GM21723 (cell line): ENCODE measurements at regions not wholly inside any gene's neighbourhood (a gene's known extent, or its start where the extent isn't known, plus 50 kb on each side); places are given as distances from the start of the nearest gene placed in this dataset.
"Not testable (repeated sequence)": the region's sequence is repeated elsewhere in the genome, so short reads cannot be mapped to it uniquely, and the experiment has no call there.

Experiments
- ATAC-seq: cut with Tn5 transposase; IDR thresholded peaks from one replicate; pipeline ENCODE4 v1.9.1; 2021; ENCODE audit warnings: mild to moderate bottlenecking, moderate library complexity; ENCODE audit not compliant: unreplicated experiment

DNA sequence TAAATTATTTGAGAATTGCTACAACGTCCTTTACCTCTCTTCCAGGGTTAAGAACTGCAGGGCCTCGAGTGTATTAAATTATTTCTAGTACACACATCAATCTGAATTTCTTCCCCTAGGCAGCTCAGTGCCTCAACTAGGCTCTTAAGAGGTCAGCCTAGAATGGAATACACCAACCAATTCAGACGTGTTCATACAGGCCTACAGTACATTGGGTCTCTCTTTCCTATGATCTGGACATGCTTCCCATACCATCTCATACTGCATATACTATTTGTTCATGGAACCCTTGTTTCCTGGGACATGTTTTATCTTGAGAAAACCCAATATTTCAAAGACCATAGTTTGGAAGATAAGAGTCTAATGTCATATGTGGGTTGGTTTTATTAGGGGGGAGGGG is 434.1 kb upstream of the WWC1 start:
- no peak for ATAC-seq

DNA sequence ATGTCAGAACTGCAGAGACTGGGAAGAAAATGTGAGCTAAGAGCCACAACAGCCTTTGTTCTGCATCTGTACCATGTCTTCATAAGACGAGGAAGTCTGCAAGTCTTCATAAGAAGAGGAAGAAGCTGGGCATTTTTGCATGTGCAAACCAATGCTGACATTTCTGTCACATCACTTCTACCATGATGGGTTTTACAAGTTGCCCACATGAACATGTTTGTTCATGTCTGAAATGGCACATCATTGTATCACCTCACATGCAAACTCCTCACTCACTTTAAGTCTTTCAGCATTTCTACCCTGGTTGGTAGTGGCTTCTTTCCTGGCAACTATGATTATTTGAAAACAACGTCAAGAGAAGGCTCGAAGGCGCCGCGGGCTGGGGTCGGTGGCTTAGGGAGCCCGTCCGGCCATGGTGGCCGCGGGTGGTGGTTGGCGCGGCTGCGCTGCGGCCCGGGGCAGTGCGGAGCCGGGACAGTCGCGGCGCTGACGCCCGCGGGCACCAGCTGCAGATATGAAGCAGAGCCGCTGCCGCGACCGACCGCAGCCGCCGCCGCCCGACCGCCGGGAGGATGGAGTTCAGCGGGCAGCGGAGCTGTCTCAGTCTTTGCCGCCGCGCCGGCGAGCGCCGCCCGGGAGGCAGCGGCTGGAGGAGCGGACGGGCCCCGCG is 433.1 kb upstream of the WWC1 start:
- ATAC-seq: not testable (repeated sequence)

DNA sequence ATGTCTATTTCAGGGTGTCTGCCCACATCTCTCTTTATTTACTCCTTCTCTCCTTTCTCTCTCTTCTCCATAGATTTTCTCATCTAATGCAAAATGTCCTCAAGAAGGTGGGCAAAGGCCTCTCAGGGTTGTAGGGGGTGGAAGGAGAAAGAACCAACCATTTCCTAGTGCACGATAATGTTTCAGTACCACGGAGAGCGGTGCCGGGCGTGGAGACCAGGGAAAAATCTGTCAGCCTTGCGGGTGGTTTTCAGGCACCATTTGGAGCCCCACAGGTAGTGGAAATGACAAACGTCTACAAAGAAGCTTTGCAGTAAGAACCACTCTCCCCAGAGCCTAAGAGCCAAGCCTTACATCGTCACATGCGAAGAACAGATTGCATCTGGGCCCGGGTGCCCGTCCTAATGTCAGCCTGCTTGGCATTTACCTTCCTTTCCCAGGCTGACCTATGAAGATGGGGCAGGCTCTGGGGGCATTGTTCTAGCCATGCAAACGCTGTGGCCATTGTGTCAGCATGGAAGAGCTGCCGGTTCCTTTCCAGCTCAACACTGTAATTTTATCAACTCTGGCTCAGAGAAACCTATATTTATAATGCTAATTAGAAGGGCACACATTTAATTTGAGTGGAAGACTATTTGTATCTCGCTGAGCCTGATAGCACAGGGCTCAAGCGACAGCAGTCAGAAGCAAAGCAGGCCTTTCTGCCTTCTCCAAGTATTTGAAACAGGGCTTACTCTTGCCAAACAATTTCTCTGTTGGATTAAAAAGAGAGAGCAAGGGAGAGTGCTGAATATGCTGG is 430.1 kb upstream of the WWC1 start:
- ATAC-seq: no peak

DNA sequence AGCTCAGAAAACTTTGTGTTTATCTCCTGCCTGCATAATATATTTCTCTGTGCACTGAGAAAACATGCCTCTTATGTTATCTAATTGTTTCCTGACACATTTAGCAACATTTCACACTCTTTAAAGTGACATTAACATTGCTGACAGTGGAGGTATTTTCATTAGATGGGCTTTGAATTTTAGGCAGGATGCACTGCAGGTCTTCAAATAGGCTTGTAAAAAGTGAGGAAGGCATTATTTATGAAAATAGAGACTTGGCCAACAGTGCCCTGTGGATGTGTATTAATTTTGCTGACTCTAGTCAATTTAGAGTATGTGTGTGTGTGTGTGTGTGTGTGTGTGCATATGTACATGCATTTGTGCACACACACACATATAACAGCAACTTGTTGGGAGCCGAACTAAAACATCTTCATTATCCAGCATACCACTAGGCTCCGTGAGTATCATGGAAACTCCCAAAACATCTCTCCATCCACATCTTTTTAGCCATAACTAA is 429.5 kb upstream of the WWC1 start:
- no peak for ATAC-seq

DNA sequence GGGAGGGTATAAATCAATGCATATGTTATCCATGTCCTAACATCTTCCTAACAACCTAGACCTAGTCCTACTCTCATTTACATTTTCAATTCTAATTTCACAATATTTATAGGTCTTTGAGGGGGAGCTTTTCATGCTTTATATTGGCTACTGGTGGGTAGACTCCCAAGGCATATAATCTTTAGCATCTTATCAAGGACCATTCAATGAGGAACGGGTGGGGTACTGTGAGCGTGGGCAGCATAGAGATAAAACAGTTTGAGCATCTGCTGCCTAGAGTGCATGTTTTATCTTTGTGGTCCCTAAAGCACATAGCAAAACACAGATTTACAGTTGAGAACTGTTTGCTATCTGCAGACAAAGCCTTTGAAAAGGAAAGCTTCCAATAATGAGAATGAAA is 427.6 kb upstream of the WWC1 start:
- ATAC-seq: no peak

DNA sequence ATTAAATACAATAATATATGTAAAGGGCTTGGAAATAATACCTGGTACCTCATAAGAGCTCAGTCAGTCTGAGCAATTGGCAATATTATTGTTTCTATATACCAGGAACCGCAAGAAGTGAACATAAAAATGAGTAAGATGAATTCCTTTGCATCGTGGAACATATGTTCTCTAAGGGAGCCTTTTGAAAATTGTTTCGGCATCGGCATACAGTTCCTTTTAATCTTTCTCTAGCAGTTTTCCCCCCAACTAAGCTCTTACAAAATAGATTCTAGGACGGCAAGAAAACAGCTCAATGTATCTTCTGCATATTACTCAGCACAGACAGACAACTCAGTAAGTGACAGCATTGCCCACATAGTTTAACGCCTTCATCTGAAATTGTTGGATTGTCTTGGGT is 426.6 kb upstream of the WWC1 start:
- ATAC-seq: no peak

DNA sequence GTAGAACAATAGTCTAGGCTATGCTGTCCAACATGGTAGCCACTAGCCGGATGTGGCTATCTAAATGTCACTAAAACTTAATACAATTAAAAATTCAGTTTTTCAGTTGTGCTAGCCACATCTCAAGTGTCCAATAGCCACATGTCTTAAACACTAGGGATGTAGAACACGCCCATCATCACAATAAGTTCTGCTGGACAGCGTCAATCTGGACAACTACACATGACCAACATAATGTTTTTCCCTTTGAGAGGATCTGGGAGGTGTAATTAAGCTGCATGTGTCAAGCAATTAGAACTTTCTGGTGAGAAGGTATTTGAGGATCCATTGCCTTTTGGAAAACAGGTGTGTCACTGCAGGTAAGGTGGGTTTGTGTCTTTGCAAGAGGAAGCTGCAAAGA is 424.6 kb upstream of the WWC1 start:
- ATAC-seq: no peak

DNA sequence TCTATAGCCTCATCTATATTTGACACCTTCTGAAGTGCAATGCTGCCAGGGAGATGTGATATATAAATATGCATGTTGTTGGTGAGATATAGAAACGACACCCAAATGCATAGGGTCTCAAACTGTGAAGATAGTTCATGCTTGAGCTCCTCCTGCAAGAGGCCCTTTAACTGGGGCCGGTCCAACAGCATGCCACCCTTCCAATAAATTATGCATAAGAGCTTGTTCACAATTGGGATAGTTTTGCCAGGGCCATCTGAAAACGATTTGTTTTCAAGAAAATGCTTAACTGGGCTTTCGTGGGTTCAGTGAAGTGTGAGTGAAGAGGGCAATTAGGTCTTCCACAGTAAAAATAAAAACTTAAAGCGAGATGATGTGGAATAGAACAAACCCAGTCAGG is 424.2 kb upstream of the WWC1 start:
- no peak for ATAC-seq

DNA sequence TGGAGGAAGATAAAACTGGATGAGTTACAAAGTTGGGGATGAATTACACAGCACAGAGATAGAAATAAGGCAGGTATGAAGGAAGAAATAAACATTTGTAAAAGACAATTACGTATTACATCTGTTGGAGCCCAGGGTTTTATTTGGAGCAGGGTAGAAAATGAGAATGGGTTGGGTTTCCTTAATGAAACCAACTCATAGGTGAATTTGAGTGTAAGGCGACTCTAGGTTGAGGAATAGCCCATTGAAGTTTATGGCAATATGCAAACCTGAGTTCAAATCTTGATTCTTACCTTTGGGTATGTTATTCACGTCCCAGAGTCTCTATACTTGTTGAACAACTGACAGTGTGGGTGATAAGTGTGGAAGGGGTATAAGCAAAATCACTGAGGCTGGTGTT is 422.3 kb upstream of the WWC1 start:
- no peak for ATAC-seq

DNA sequence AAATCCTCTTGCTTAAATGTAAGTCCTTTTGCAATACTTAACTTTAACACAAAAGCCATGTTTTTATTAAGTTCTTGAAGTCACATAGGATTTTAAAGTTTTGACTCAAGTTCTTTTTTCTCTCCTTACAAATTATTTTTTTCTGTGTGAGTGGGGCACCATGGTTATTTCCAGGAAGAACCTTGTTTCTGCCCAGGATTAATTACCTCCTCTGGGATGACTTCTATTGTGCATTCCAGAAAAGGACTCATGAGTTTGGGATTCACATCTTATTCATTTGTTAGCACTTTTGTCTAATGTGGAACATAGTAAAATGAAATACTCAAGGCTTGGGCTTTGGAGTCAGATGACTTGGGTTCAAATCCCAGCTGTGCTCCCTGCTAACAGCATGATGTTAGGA is 421.4 kb upstream of the WWC1 start:
- ATAC-seq: no peak

DNA sequence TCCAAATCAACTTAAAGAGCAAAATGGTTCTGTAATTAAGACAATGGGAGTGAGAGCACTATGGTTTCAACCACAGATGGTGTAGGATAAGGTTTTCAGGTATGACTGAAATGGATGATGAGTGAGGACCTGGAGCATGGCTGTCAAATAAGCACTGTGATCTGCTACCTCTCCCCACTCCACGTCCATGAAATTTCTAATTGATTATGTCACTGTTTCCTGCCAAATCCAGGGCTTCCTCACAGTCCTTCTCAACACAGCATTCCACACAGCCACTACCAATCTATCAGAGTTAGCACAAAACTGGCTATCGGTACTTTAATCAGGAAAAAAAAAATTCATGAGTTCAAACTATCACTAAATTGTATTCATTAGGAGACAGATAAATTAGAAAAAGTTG is 420.4 kb upstream of the WWC1 start:
- ATAC-seq: no peak

DNA sequence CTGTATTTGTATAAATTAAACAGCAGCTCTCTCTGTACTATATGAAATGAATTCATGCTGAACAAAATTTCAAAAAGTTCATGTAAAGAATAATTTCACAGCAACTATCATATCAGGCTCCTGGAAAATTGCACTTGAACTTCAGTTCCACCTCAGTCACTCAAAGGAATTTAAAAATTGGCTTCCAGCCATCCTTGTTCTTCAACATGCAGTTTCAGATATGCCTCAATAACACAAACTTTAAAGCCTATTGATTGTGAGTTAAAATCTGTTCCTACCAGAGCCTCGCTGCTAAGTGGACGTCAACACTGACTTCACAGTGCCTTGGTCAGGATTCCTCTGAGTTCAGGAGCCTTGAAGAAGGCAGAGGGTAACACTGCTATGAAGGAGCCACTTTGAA is 418.7 kb upstream of the WWC1 start:
- ATAC-seq: no peak

DNA sequence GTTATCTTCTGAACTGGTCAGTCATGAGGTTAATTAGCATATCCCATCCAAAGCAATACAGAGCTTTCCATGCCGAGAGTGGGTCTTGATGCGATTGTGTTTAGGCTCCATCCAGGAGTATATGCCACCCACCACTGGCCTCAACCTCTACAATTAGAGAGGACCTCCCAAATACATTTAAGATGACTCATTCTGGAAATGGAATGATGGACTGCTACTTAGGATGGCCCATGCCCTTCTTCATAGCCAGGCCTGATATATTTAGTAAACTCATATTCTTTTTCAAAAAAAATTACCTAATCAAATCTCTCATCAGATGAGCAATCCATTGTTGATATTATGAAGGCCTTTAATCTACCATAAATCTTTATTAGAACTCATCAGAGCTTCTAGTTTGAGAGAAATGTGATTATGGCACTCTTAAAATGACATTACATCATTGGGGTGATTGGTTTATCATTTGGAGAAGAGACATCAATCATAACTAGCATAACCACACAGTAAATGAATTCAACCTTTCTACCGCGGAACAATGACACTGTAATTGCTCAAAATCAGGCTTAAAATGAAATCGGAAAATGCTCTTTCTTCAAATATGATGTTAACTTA is 414.2 kb upstream of the WWC1 start:
- no peak for ATAC-seq

DNA sequence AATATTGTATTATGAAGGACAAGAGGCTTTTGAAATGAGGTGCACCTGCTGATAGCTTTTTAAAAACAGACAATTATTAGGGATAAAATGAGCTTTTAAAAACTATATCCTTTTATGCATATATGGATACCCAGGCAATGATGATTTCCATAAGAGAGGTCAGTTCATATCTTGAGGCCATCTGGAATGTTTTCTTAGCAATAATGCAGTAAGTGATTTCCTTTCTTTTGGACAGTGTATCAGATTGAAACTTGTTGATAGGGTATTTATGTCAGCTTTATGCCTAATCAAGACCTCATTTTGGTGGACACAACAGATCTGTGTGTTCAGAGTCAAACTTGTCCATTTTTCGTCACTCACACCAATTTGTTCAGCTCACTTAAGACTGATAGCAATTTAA is 413.5 kb upstream of the WWC1 start:
- ATAC-seq: no peak

DNA sequence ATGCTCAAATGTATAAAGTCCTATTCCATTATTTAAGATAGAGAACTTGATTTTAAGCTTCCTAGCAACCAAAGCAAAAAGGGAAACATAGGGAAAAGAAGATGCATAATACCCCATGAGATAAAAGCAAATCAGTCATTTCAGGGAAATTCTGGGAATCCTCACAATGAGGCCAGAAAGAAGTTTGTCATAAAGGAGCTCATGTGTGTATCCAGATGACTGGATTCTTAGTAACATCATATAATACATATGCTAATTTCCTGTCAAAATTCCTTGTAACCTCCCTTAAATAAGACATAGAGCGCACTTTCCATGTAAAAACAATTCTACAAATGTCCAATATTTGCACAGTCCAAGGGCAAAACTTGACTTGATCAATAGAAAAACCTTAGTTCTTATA is 411.0 kb upstream of the WWC1 start:
- ATAC-seq: no peak

DNA sequence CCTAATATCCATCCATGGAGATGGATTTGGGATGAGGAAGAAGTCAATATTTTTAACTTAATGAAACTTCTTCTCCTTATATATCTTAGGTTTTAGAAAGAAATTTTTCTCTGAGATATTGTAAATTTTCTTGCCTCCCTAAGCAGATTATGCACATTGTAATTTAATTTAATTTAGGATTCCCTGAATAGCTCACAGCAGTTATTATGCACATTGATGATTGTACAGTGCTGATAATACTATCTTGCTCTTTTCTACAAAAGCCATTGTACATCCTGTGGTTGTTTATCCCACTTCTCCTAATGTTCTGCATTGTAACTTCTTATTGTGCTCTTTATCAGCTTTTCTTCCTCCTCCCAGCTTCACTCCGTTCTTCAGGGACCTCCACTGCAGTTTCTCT is 410.4 kb upstream of the WWC1 start:
- ATAC-seq: no peak

DNA sequence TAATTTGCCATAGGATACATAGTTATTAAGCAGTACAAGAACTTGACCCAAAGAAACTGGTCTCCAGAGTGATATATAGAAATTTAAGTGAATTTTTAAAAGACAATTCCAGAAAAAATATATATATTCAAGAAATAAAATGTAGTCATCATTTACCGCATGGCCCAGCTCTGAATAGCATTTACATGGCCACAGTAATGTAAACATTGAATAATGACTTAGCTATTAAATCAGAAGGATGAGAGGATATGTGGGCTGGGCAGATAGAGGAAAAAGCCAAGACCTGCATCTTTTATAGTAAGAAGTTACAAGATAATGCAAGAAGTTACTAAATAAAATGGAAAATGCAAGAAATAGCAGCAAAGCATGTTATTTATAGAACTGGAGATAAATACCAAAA is 405.2 kb upstream of the WWC1 start:
- ATAC-seq: no peak

DNA sequence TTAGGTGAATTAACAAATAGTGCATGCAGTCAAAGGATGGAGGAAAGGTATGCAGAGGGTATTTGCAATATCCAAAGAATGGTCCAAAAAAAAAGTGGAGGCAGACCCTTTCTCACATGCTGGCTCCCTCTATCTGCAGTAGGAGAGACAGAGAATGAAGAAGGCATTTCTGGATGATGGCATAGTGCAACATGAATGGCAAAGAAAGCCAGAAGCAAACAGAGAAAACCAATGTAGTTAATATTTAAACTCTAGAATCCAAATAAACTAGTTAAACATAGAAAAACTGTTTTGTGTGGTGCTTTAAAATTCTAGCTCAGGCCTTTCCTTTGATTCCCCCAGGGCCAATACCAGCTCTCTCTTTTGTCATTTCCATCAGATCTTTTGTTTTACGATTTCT is 403.1 kb upstream of the WWC1 start:
- ATAC-seq: no peak

DNA sequence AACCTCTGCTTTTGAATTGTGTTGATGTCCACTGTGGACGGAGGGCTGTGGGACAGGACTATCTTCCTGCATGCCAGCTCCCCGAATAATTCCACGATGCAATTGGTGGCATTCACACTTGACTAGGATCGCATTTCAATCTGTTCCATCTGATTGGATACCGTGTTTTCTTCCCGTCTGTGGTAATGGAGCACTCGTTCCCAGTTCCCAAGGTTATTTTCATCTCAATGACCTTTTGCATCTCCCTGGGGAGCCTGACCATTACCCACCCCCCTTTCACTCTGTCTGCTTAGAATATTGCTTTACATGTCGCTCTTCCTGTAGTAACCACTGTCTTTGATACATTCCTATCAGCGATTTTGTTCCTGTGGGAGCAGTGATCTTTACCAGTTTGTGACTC is 402.2 kb upstream of the WWC1 start:
- ATAC-seq: no peak

DNA sequence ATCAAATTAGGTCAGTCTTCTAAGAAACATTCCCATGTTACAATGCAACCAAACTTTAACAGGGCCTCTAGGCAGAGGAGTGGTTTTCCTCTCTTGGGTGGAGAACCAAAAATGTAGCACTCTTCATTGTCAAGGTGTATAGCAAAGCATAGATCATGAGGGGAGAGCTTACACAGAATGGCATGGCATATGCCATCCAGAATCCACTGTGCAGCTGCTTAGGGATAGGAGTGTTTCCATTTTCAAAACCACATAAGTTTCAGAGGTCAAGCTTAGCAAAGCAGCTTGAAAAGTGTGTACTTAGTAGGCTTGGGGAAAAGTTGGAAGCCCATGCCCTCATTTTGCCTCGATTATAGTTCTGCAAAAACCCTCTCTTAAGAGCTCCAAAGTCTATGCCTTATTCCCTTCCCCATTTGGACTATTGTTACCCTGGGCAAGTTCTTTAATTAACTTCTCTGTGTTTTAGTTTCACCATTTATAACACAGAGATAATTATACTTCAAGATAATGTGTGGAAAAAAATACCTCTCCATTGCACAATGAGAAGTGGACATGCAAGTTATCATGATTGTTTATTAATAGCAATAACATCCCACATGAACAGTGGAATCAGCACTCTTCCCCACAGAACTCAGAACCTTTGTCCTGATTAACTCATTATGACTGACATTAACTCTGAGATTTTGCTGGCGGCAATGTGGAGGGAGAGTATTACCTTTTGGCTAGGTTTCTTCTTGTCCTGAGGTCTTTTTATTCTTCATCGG is 398.9 kb upstream of the WWC1 start:
- ATAC-seq: no peak

DNA sequence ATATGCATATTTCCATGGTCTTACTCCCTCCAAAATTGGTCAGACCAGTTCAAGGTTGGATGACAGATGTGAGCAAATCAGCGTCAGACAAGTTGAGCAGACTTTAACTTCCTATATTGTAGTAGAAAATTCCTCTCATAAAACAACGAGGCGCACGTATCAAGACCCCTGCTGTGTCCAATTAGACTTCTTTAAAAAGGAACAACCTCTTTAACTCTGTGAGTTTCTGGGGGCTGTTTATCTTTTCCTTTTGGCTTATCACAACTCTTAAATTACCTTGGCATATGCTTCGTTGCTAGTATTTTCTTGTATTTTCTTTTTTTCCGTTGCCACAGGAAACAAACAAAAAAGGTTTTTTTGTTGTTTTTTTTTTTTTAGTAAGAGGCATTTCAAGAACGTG is 398.2 kb upstream of the WWC1 start:
- no peak for ATAC-seq
